ENCODE measurements at regions not wholly inside any gene's neighbourhood (a gene's known extent, or its start where the extent isn't known, plus 50 kb on each side); places are given as distances from the start of the nearest gene placed in this dataset.
"Not testable (repeated sequence)": the region's sequence is repeated elsewhere in the genome, so short reads cannot be mapped to it uniquely, and the experiment has no call there.

- H3K9me3 ChIP-seq (ENCODE audit: control insufficient read depth in 2 of 2, insufficient read depth in 1 of 2, low read length in 1 of 2) = no peaks in the 10 kb centered on the region
- H3K4me3 ChIP-seq (ENCODE audit: low read length in 2 of 2) = no peak overlapping the region
- H3K27ac ChIP-seq (ENCODE audit: low read depth in 1 of 2, low read length in 1 of 2) = no peak overlapping the region
- no peaks in the 10 kb centered on the region for H3K27me3 ChIP-seq (ENCODE audit: control insufficient read depth in 2 of 2, insufficient read depth in 1 of 2, low read length in 1 of 2)
- H3K36me3 ChIP-seq (ENCODE audit: control insufficient read depth in 2 of 2, insufficient read depth in 2 of 2, low read length in 1 of 2) = no peaks in the 10 kb centered on the region
- DNase-seq (ENCODE audit: low read depth in 6 of 9, low spot score in 9 of 9) = no peak
- H3K4me1 ChIP-seq (ENCODE audit: control insufficient read depth in 2 of 2, insufficient read depth in 2 of 2, low read length in 2 of 2) = no peaks in the 10 kb centered on the region
These were observed 148.8 kb downstream of the JRKL start for GRCh38 chr11:96538622-96539021.

GRCh38 chr11:96540875-96541274 lies 151.1 kb downstream of the JRKL start:
- Histone ChIP-seq H3K4me3 (ENCODE audit: low read length in 2 of 2) (no peak overlapping the region), H3K27ac (ENCODE audit: low read depth in 1 of 2, low read length in 1 of 2) (no peak overlapping the region), H3K27me3 (ENCODE audit: control insufficient read depth in 2 of 2, insufficient read depth in 1 of 2, low read length in 1 of 2) (no peaks in the 10 kb centered on the region), H3K4me1 (ENCODE audit: control insufficient read depth in 2 of 2, insufficient read depth in 2 of 2, low read length in 2 of 2) (no peaks in the 10 kb centered on the region), H3K9me3 (ENCODE audit: control insufficient read depth in 2 of 2, insufficient read depth in 1 of 2, low read length in 1 of 2) (no peaks in the 10 kb centered on the region), H3K36me3 (ENCODE audit: control insufficient read depth in 2 of 2, insufficient read depth in 2 of 2, low read length in 1 of 2) (no peaks in the 10 kb centered on the region)
- no peak for DNase-seq (ENCODE audit: low read depth in 6 of 9, low spot score in 9 of 9)
- 99% methylated on average over 1 of the region's 1 CpG for WGBS

GRCh38 chr11:96543177-96543576 lies 153.4 kb downstream of the JRKL start:
- Histone ChIP-seq H3K27ac (ENCODE audit: low read depth in 1 of 2, low read length in 1 of 2) (no peak overlapping the region), H3K36me3 (ENCODE audit: control insufficient read depth in 2 of 2, insufficient read depth in 2 of 2, low read length in 1 of 2) (no peaks in the 10 kb centered on the region), H3K27me3 (ENCODE audit: control insufficient read depth in 2 of 2, insufficient read depth in 1 of 2, low read length in 1 of 2) (no peaks in the 10 kb centered on the region), H3K4me3 (ENCODE audit: low read length in 2 of 2) (no peak overlapping the region), H3K9me3 (ENCODE audit: control insufficient read depth in 2 of 2, insufficient read depth in 1 of 2, low read length in 1 of 2) (no peaks in the 10 kb centered on the region), H3K4me1 (ENCODE audit: control insufficient read depth in 2 of 2, insufficient read depth in 2 of 2, low read length in 2 of 2) (no peaks in the 10 kb centered on the region)
- no peak for DNase-seq (ENCODE audit: low read depth in 6 of 9, low spot score in 9 of 9)
- 89% methylated on average over 3 of the region's 3 CpGs for WGBS

- H3K4me1 ChIP-seq (ENCODE audit: control insufficient read depth in 2 of 2, insufficient read depth in 2 of 2, low read length in 2 of 2); H3K27ac ChIP-seq (ENCODE audit: low read depth in 1 of 2, low read length in 1 of 2); H3K36me3 ChIP-seq (ENCODE audit: control insufficient read depth in 2 of 2, insufficient read depth in 2 of 2, low read length in 1 of 2); H3K27me3 ChIP-seq (ENCODE audit: control insufficient read depth in 2 of 2, insufficient read depth in 1 of 2, low read length in 1 of 2); DNase-seq (ENCODE audit: low read depth in 6 of 9, low spot score in 9 of 9); H3K4me3 ChIP-seq (ENCODE audit: low read length in 2 of 2); H3K9me3 ChIP-seq (ENCODE audit: control insufficient read depth in 2 of 2, insufficient read depth in 1 of 2, low read length in 1 of 2): not testable (repeated sequence)
- WGBS = 85% methylated on average over 8 of the region's 8 CpGs
These were observed 155.4 kb downstream of the JRKL start for GRCh38 chr11:96545192-96545591.

GRCh38 chr11:96551136-96551535 lies 161.3 kb downstream of the JRKL start:
- no peak for DNase-seq (ENCODE audit: low read depth in 6 of 9, low spot score in 9 of 9)
- Histone ChIP-seq H3K27me3 (ENCODE audit: control insufficient read depth in 2 of 2, insufficient read depth in 1 of 2, low read length in 1 of 2) (no peaks in the 10 kb centered on the region), H3K4me3 (ENCODE audit: low read length in 2 of 2) (no peak overlapping the region), H3K27ac (ENCODE audit: low read depth in 1 of 2, low read length in 1 of 2) (no peak overlapping the region), H3K36me3 (ENCODE audit: control insufficient read depth in 2 of 2, insufficient read depth in 2 of 2, low read length in 1 of 2) (no peaks in the 10 kb centered on the region), H3K4me1 (ENCODE audit: control insufficient read depth in 2 of 2, insufficient read depth in 2 of 2, low read length in 2 of 2) (no peaks in the 10 kb centered on the region), H3K9me3 (ENCODE audit: control insufficient read depth in 2 of 2, insufficient read depth in 1 of 2, low read length in 1 of 2) (no peaks in the 10 kb centered on the region)
- WGBS = 94% methylated on average over 5 of the region's 5 CpGs

GRCh38 chr11:96554236-96554820 lies 164.5 kb downstream of the JRKL start:
- Histone ChIP-seq H3K9me3 (ENCODE audit: control insufficient read depth in 2 of 2, insufficient read depth in 1 of 2, low read length in 1 of 2) (no peaks in the 10 kb centered on the region), H3K4me1 (ENCODE audit: control insufficient read depth in 2 of 2, insufficient read depth in 2 of 2, low read length in 2 of 2) (no peaks in the 10 kb centered on the region), H3K27ac (ENCODE audit: low read depth in 1 of 2, low read length in 1 of 2) (no peak overlapping the region), H3K27me3 (ENCODE audit: control insufficient read depth in 2 of 2, insufficient read depth in 1 of 2, low read length in 1 of 2) (no peaks in the 10 kb centered on the region), H3K36me3 (ENCODE audit: control insufficient read depth in 2 of 2, insufficient read depth in 2 of 2, low read length in 1 of 2) (no peaks in the 10 kb centered on the region), H3K4me3 (ENCODE audit: low read length in 2 of 2) (no peak overlapping the region)
- 86% methylated on average over 5 of the region's 5 CpGs for WGBS
- DNase-seq (ENCODE audit: low read depth in 6 of 9, low spot score in 9 of 9) = peak in 5 of 9 donors; percentile 13 to 50 (median 25)

- peak in 1 of 9 donors; percentile 18 for DNase-seq (ENCODE audit: low read depth in 6 of 9, low spot score in 9 of 9)
- not testable (repeated sequence) for H3K4me1 ChIP-seq (ENCODE audit: control insufficient read depth in 2 of 2, insufficient read depth in 2 of 2, low read length in 2 of 2)
These were observed 166.0 kb downstream of the JRKL start for GRCh38 chr11:96555826-96556225.

GRCh38 chr11:96560727-96561126 lies 170.9 kb downstream of the JRKL start:
- H3K36me3 ChIP-seq (ENCODE audit: control insufficient read depth in 2 of 2, insufficient read depth in 2 of 2, low read length in 1 of 2); H3K4me1 ChIP-seq (ENCODE audit: control insufficient read depth in 2 of 2, insufficient read depth in 2 of 2, low read length in 2 of 2); H3K27ac ChIP-seq (ENCODE audit: low read depth in 1 of 2, low read length in 1 of 2); H3K9me3 ChIP-seq (ENCODE audit: control insufficient read depth in 2 of 2, insufficient read depth in 1 of 2, low read length in 1 of 2); H3K27me3 ChIP-seq (ENCODE audit: control insufficient read depth in 2 of 2, insufficient read depth in 1 of 2, low read length in 1 of 2); DNase-seq (ENCODE audit: low read depth in 6 of 9, low spot score in 9 of 9); H3K4me3 ChIP-seq (ENCODE audit: low read length in 2 of 2): not testable (repeated sequence)
- WGBS = 98% methylated on average over 3 of the region's 3 CpGs

More at GRCh38 chr11:96555826-96556225, 166.0 kb downstream of the JRKL start:
- not testable (repeated sequence) for H3K36me3 ChIP-seq (ENCODE audit: control insufficient read depth in 2 of 2, insufficient read depth in 2 of 2, low read length in 1 of 2); H3K27me3 ChIP-seq (ENCODE audit: control insufficient read depth in 2 of 2, insufficient read depth in 1 of 2, low read length in 1 of 2); H3K9me3 ChIP-seq (ENCODE audit: control insufficient read depth in 2 of 2, insufficient read depth in 1 of 2, low read length in 1 of 2); H3K27ac ChIP-seq (ENCODE audit: low read depth in 1 of 2, low read length in 1 of 2); H3K4me3 ChIP-seq (ENCODE audit: low read length in 2 of 2)
- 92% methylated on average over 9 of the region's 10 CpGs for WGBS

- Histone ChIP-seq H3K4me1 (ENCODE audit: control insufficient read depth in 2 of 2, insufficient read depth in 2 of 2, low read length in 2 of 2) (no peaks in the 10 kb centered on the region), H3K27me3 (ENCODE audit: control insufficient read depth in 2 of 2, insufficient read depth in 1 of 2, low read length in 1 of 2) (no peaks in the 10 kb centered on the region), H3K9me3 (ENCODE audit: control insufficient read depth in 2 of 2, insufficient read depth in 1 of 2, low read length in 1 of 2) (no peaks in the 10 kb centered on the region), H3K27ac (ENCODE audit: low read depth in 1 of 2, low read length in 1 of 2) (no peak overlapping the region), H3K4me3 (ENCODE audit: low read length in 2 of 2) (no peak overlapping the region), H3K36me3 (ENCODE audit: control insufficient read depth in 2 of 2, insufficient read depth in 2 of 2, low read length in 1 of 2) (no peaks in the 10 kb centered on the region)
- peak in 4 of 9 donors; percentile 13 to 50 (median 22) for DNase-seq (ENCODE audit: low read depth in 6 of 9, low spot score in 9 of 9)
- 82% methylated on average over 4 of the region's 4 CpGs for WGBS
These were observed 177.4 kb downstream of the JRKL start for GRCh38 chr11:96567176-96567575.

- no peak overlapping the region for H3K4me3 ChIP-seq (ENCODE audit: low read length in 2 of 2)
- WGBS = 57% methylated on average over 3 of the region's 3 CpGs
These were observed 177.9 kb downstream of the JRKL start for GRCh38 chr11:96567667-96568066.

More at GRCh38 chr11:96567667-96568066, 177.9 kb downstream of the JRKL start:
- no peak overlapping the region for H3K27ac ChIP-seq (ENCODE audit: low read depth in 1 of 2, low read length in 1 of 2)
- H3K9me3 ChIP-seq (ENCODE audit: control insufficient read depth in 2 of 2, insufficient read depth in 1 of 2, low read length in 1 of 2) = no peaks in the 10 kb centered on the region
- H3K27me3 ChIP-seq (ENCODE audit: control insufficient read depth in 2 of 2, insufficient read depth in 1 of 2, low read length in 1 of 2) = no peaks in the 10 kb centered on the region
- H3K36me3 ChIP-seq (ENCODE audit: control insufficient read depth in 2 of 2, insufficient read depth in 2 of 2, low read length in 1 of 2) = no peaks in the 10 kb centered on the region
- no peaks in the 10 kb centered on the region for H3K4me1 ChIP-seq (ENCODE audit: control insufficient read depth in 2 of 2, insufficient read depth in 2 of 2, low read length in 2 of 2)
- no peak for DNase-seq (ENCODE audit: low read depth in 6 of 9, low spot score in 9 of 9)
